Heart left ventricle (tissue), 16 donors: ENCODE measurements at regions not wholly inside any gene's neighbourhood (a gene's known extent, or its start where the extent isn't known, plus 50 kb on each side); places are given as distances from the start of the nearest gene placed in this dataset.
"Not testable (repeated sequence)": the region's sequence is repeated elsewhere in the genome, so short reads cannot be mapped to it uniquely, and the experiment has no call there.

Source experiments
- ATAC-seq, 4 donors: fragments of 200-7000 bp; cut with Tn5 transposase; one replicate each; pipeline ENCODE4 v1.9.1; 2020 to 2022; ENCODE audit warnings: moderate library complexity in 4 of 4, mild to moderate bottlenecking in 3 of 4, moderate number of reproducible peaks in 1 of 4
- DNase-seq, 5 donors: peaks; one replicate each; pipeline ENCODE4 v3.0.0-alpha.2; 2020
- H3K27ac ChIP-seq, 12 donors: fragments of 200-600 bp; sonication (generic) in 4 of 12; one replicate each; pipeline versions ENCODE4 v1.5.0 to v1.8.0; 2016 to 2022; ENCODE audit warnings: mild to moderate bottlenecking in 2 of 12
- H3K27me3 ChIP-seq, 9 donors: fragments of 200-600 bp; sonication (generic) in 2 of 9; one replicate each; pipeline versions ENCODE4 v1.5.1 to v1.8.0; 2016 to 2022; ENCODE audit warnings: mild to moderate bottlenecking in 3 of 9
- H3K36me3 ChIP-seq, 9 donors: fragments of 200-600 bp; sonication (generic) in 2 of 9; one replicate each; pipeline versions ENCODE4 v1.5.0 to v1.8.0; 2018 to 2022; ENCODE audit warnings: mild to moderate bottlenecking in 2 of 9
- H3K4me1 ChIP-seq, 12 donors: fragments of 200-600 bp; sonication (generic) in 4 of 12; one replicate each; pipeline versions ENCODE4 v1.5.0 to v1.8.0; 2016 to 2022; ENCODE audit warnings: mild to moderate bottlenecking in 3 of 12
- H3K4me3 ChIP-seq, 12 donors: fragments of 200-600 bp; sonication (generic) in 4 of 12; one replicate each; pipeline versions ENCODE4 v1.5.0 to v1.8.0; 2017 to 2022; ENCODE audit warnings: mild to moderate bottlenecking in 9 of 12, moderate library complexity in 4 of 12
- H3K9me3 ChIP-seq, 12 donors: fragments of 200-600 bp; sonication (generic) in 4 of 12; one replicate each; pipeline versions ENCODE4 v1.5.0 to v1.8.0; 2016 to 2022; ENCODE audit warnings: mild to moderate bottlenecking in 1 of 12
- POLR2A ChIP-seq, 2 donors: fragments of 450-650 bp; IDR thresholded peaks; one replicate each; pipeline ENCODE4 v1.6.1; 2017; ENCODE audit warnings: antibody characterized with exemption in 2 of 2, mild to moderate bottlenecking in 2 of 2, moderate library complexity in 2 of 2
- WGBS, 4 donors: extraction: QIAGEN DNeasy Blood & Tissue Kit in 2 of 4; methylation state at CpG; one replicate each; pipeline versions ENCODE4 v1.1.5 to v1.1.7; 2013 to 2018; 5-methylcytosine and 5-hydroxymethylcytosine counted together
- intact Hi-C, 10 donors: fragments of 100-400 bp; cut with DNase I; formaldehyde crosslinking; loops; one replicate each; pipeline versions ENCODE4 v1.11.1 to v1.14.2; 2022
- TF ChIP-seq, protein P1 (sequence below), 12 donors: fragments of 200-600 bp; sonication (generic) in 4 of 12; IDR thresholded peaks; one replicate each; pipeline versions ENCODE4 v1.5.0 to v1.8.0; 2018 to 2022; ENCODE audit warnings: antibody characterized with exemption in 12 of 12, mild to moderate bottlenecking in 5 of 12
- donor health status: ischemic (EF 13 %, LVEDD 7.1; RV severe dilation, severe dysfunction).
- donor health status: healthy with polysubstance abuse.
- donor health status: DM: no; HTN: yes; CAD: no.
- donor health status: DM: no; HTN: no; CAD: no.
- donor health status: ischemic (EF 25% LVEDD 6.9; RV normal size, moderate dysfunction).
- donor health status: ischemic (EF 25% LVEDD 5.7; RV mildly dilated, moderate dysfunction).
- donor health status: healthy.
- donor health status: DM: yes; HTN: yes; CAD: no.
- donor health status: ischemic (EF 35%, LVEDD 5.7; RV mildly dilated, moderate dysfunction).
- donor health status: nonischemic (EF 11% LVEDD 7.7; RV severe dilation, severe dysfunction).
- donor health status: DM: yes; HTN: yes; CAD: no.
- donor health status: PGD.
- donor health status: ischemic (EF 29% LVEDD 5.4; RV normal size, mild dysfunction).
- donor health status: nonischemic (EF 23%, LVEDD 6.1; RV moderate dilation, normal function).

DNA sequence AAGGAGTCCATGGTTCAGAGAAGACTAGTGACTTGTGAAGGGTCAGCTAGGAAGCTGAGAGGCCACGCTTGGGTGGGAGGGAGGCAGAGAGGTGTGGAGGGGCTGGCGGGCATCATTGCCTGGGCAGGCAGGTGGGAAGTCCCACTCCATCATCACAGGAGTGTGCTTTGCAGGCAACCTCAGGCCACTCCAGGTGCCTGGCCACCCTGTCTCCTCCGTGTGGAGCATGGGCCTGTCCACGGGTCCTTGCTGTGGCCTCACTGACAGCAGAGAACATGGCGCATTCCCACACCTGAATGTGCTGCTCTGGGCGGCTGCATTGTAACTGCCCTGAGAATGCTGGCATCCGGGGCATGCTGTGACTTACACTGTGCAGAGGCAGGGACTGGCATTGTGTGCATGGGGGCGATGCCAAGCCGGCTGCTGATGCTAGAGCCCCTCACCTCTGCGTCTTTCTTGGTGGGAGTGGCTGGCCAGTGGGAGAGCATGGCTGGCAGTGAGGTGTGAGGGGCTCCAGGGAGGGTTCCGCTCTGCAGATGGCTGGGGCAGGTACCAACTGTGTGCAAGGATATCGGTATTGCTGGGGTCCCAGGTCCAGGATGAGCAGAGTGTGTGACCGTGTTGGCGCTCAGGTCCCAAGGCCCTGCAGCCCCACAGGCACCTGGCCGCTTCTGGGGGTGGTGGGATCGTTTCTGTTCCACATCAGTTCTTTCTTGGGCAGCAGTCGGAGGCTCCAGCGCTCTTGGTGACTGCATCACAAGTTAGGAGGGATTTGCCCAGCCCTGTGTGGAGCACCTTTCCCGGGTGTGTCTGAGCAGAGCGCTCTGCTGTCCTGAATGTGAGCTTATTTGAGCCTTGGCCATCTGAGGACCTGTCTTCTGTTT lies 94.8 kb downstream of the NPIPB11 start:
- peak overlapping the region in 5 of 12 donors; percentile 0 to 54 (median 30) for H3K27ac ChIP-seq
- ATAC-seq (peak in 1 of 4 donors; percentile 42), DNase-seq (peak in 1 of 5 donors; percentile 33)
- H3K9me3 ChIP-seq, result no peaks in the 10 kb centered on the region
- peaks cover 0 to 40% (median 12%) of the 10 kb centered on the region in 12 donors for H3K4me1 ChIP-seq
- intact Hi-C loops, result no loop called here
- no peak overlapping the region for H3K4me3 ChIP-seq
- TF ChIP-seq, protein P1, sequence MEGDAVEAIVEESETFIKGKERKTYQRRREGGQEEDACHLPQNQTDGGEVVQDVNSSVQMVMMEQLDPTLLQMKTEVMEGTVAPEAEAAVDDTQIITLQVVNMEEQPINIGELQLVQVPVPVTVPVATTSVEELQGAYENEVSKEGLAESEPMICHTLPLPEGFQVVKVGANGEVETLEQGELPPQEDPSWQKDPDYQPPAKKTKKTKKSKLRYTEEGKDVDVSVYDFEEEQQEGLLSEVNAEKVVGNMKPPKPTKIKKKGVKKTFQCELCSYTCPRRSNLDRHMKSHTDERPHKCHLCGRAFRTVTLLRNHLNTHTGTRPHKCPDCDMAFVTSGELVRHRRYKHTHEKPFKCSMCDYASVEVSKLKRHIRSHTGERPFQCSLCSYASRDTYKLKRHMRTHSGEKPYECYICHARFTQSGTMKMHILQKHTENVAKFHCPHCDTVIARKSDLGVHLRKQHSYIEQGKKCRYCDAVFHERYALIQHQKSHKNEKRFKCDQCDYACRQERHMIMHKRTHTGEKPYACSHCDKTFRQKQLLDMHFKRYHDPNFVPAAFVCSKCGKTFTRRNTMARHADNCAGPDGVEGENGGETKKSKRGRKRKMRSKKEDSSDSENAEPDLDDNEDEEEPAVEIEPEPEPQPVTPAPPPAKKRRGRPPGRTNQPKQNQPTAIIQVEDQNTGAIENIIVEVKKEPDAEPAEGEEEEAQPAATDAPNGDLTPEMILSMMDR (IDR thresholded peaks at IDR 0.05), result no peak
- no peak for TF ChIP-seq POLR2A (IDR thresholded peaks at IDR 0.05)
- no peaks in the 10 kb centered on the region for H3K27me3 ChIP-seq
- no peaks in the 10 kb centered on the region for H3K36me3 ChIP-seq
- WGBS, 4 donors, result 79 to 90% (median 85%) methylated on average over 18 to 20 of the region's 20 CpGs

DNA sequence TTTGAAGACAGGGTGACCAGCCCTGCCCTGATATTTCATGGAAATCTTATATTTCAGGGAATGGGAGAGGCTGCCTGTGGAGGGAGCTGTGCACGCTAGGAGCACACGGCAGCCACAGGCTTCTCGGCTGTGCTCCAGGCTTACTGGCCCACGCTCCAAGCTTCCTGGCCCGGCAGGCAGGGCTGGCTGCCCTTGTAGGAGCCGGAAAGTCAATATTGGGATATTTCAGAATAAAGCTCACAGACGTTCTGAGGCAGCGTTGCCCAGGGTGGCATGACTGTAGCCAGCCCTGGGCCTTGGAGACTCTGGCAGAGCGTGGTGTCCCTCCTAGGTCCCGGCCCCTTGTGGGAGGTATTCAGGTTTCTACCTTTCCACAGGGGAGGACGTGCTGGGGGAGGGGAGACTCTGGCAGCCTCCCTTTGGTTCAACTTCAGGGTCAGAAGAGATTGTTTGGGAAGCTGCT lies 95.6 kb downstream of the NPIPB11 start:
- Histone ChIP-seq H3K27me3 (no peaks in the 10 kb centered on the region), H3K4me3 (no peak overlapping the region), H3K9me3 (no peaks in the 10 kb centered on the region), H3K4me1 (peaks cover 0 to 40% (median 12%) of the 10 kb centered on the region in 12 donors), H3K36me3 (peaks cover 0 to 2% (median 0%) of the 10 kb centered on the region in 9 donors), H3K27ac (peak overlapping the region in 5 of 12 donors; percentile 29 to 54 (median 46))
- 64 to 74% (median 70%) methylated on average over 9 to 11 of the region's 11 CpGs for WGBS, 4 donors
- DNase-seq (peak in 1 of 5 donors; percentile 34), ATAC-seq (peak in 3 of 4 donors; percentile 29 to 72 (median 52))
- TF ChIP-seq, protein P1 (IDR thresholded peaks at IDR 0.05), result peak in 4 of 12 donors; percentile 13 to 36 (median 30)
- TF ChIP-seq POLR2A (IDR thresholded peaks at IDR 0.05), result no peak
- intact Hi-C loops, result no loop called here

DNA sequence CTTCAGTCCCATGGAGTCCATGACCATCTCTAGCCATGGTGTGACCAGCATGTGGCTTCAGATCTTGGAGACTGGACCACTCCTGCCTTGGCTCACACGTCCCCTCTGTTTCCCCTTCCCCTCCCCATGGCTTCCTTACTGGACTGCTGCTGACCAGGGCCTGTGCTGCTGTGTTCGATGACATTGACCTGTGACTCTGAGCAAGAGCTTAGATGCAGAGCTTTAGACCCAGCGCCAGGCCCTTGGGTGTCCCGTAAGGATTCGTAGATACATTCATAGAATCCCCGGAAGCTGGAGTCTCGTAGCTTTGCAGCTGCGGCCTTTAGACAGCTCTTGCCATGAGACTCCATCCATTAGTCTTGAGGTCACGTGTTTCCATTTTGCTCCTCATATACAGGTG lies 96.3 kb downstream of the NPIPB11 start:
- WGBS, 4 donors, result 85 to 98% (median 96%) methylated on average over 8 to 9 of the region's 9 CpGs
- H3K4me3 ChIP-seq, ATAC-seq, H3K36me3 ChIP-seq, H3K27ac ChIP-seq, DNase-seq, H3K9me3 ChIP-seq, H3K27me3 ChIP-seq, intact Hi-C loops: not testable (repeated sequence)
- peaks cover 0 to 36% (median 12%) of the 10 kb centered on the region in 12 donors for H3K4me1 ChIP-seq

DNA sequence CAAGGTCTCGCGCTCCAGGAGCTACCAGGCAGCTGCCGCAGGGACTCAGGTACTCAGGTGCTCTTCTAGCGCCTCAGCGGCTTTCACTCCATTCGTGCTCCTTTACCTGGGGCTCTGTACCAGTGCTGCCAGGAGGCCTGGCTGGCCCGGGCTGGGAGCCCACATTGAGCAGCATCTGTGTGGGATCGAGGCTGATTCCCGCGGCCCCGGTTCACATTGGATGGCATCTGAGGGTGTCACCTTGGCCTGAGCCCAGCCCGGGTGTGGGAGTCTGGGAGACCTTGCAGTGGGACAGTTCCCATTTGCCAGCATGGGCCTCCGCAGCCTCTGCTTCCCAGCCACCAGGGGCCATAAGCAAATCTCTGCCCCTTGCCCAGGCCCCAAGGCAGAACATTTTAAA lies 96.9 kb downstream of the NPIPB11 start:
- peaks cover 0 to 31% (median 12%) of the 10 kb centered on the region in 12 donors for H3K4me1 ChIP-seq
- peak in 1 of 5 donors; percentile 40 for DNase-seq
- H3K36me3 ChIP-seq, H3K27me3 ChIP-seq, H3K4me3 ChIP-seq, intact Hi-C loops, ATAC-seq, H3K27ac ChIP-seq, H3K9me3 ChIP-seq: not testable (repeated sequence)
- WGBS, 4 donors, result 92 to 94% (median 93%) methylated on average over 4 to 13 of the region's 13 CpGs
